Kidney tubule cell (primary cell): ENCODE measurements at regions not wholly inside any gene's neighbourhood (a gene's known extent, or its start where the extent isn't known, plus 50 kb on each side); places are given as distances from the start of the nearest gene placed in this dataset.
"Not testable (repeated sequence)": the region's sequence is repeated elsewhere in the genome, so short reads cannot be mapped to it uniquely, and the experiment has no call there.

Experiments
- DNase-seq: peaks from one replicate; pipeline ENCODE4 v3.0.0-alpha.2; 2018; ENCODE audit warnings: low spot score

GRCh38 chr10:121690152-121690848 lies 92.1 kb upstream of the FGFR2 start:
- DNase-seq = peak; percentile 57

DNA sequence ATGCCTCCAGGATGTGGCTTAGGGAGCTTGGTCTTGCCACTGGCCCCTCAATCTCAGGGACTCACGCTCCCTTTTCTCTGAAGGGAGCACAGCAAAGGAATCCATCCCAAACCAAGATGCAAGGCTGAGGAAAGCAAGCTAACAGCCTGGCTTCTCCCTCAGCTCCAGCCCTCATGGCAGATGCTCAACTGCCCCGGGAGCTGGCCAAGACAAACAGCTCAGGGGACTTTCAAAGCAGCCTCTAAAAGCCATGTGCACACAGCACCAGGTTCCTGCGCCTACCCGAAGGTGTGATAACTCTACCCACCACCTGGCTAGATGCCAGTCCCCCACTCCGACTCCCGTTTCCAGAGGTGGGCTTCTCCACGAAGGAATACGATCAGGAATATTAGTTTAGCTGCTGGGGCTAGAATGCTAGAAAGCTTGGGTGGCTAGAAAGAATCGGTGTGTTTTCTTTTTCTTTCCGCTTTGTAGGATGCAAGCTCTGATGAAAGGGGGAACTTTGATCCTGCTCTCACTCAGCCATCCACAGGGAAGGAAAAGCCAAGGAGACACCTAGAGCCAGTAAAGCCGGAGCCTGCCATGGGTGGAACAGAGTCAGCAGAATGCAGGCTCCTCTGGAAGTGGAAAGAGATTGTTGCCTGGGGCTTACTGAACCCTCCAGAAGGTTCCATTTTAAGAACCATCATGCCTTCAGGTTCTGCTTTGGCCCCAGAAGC lies 89.0 kb upstream of the FGFR2 start:
- no peak for DNase-seq

DNA sequence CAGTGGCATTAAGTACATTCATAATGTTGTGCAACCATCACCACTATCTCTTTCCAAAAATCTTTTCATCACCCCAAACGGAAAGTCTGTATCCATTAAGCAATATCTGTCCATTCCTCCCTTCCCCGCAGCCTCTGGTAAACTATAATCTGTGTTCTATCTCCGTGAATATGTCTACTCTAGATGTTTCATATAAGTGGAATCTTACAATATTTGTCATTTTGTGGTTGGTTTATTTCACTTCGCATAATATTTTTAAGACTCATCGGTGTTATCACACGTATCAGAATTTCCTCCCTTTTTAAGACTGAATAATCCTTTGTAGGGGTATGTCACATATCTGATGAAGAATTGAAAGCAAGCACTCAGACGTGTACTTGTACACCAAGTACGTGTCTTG lies 86.0 kb upstream of the FGFR2 start:
- DNase-seq = no peak

DNA sequence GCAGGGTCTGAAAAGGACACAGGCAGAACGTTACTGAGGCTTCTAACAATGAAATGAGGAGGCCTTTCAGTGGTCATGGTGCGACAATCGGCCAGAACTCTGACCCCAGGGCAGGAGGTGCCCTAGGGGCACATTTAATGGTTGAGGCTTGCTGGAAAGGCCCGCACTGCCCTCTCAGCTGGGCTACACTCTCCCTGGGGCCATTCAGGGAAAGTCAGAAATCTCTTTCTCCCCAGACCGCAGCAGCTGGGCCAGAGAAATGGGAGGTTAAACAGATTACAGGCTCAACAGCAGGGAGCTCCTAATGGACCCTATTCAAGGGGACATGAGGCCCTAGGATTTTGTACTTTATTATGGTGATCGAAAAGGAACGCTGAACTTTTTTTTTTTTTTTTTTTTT lies 85.6 kb upstream of the FGFR2 start:
- DNase-seq = no peak

GRCh38 chr10:121683366-121683765 lies 85.1 kb upstream of the FGFR2 start:
- no peak for DNase-seq

GRCh38 chr10:121681997-121682687 lies 83.9 kb upstream of the FGFR2 start:
- no peak for DNase-seq

DNA sequence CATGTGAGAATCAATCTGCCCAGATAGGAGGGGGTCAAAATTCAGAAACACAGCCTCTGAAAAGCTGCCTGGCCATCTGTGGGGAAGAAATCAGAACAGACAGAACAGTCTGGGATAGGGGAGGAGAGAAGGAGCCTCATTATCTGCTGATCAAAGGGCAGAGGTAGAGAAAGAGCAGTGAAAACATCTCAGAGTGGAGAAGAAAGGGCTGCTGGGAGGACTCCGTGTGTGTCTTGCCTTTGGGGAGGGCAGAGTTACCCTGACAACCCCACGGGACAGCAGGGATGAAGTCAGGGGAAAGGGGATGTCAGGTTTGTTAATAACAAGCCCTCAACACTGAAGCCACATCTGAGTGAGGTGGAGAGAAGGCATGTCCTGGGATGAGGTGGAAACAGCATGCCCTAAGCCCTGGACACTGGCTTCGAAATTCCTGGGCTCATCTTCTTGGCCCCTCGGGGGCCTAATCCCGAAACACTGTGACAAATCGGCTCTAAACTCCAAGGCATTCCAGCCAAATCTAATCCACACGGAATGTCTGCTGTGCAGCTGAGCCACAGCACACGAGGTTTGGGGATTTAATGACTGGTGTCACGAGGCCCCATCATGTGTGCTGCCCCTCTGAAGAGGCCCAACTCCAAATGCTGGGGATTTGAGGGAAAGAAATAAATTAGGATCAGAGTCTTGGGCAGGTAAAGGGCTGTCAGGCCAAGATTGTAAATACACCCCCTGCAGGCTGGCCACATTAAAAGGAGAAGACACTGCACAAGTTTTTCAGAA lies 82.8 kb upstream of the FGFR2 start:
- DNase-seq = no peak

- no peak for DNase-seq
Measured at GRCh38 chr10:121679916-121680315, 81.7 kb upstream of the FGFR2 start.

GRCh38 chr10:121678631-121679174 lies 80.5 kb upstream of the FGFR2 start:
- no peak for DNase-seq

- DNase-seq = no peak
Measured at GRCh38 chr10:121677880-121678279, 79.6 kb upstream of the FGFR2 start.

- peak; percentile 57 for DNase-seq
Measured at GRCh38 chr10:121675344-121675743, 77.1 kb upstream of the FGFR2 start.

DNA sequence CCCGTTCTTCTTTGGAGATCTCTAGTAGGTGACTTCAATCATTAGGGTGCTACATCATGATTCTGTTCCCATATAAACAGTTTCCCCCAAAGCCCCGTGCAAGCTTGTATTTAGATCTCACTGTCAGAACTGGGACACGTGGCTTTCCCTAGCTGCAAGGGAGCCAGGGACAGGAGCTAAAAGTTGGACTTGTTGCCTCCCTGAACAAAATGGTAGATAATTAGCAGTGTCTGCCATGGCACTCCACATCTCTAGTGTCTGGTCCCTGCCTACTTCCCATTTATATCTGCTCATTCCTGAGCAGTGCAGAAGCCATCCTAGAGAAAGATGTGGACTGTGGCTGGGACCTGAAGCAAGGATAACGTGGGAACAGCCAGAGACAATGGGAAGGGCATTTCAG lies 76.6 kb upstream of the FGFR2 start:
- no peak for DNase-seq

- no peak for DNase-seq
Measured at GRCh38 chr10:121672733-121673132, 74.5 kb upstream of the FGFR2 start.

GRCh38 chr10:121669840-121670239 lies 71.6 kb upstream of the FGFR2 start:
- DNase-seq = not testable (repeated sequence)

GRCh38 chr10:121669028-121669374 lies 70.8 kb upstream of the FGFR2 start:
- no peak for DNase-seq

DNA sequence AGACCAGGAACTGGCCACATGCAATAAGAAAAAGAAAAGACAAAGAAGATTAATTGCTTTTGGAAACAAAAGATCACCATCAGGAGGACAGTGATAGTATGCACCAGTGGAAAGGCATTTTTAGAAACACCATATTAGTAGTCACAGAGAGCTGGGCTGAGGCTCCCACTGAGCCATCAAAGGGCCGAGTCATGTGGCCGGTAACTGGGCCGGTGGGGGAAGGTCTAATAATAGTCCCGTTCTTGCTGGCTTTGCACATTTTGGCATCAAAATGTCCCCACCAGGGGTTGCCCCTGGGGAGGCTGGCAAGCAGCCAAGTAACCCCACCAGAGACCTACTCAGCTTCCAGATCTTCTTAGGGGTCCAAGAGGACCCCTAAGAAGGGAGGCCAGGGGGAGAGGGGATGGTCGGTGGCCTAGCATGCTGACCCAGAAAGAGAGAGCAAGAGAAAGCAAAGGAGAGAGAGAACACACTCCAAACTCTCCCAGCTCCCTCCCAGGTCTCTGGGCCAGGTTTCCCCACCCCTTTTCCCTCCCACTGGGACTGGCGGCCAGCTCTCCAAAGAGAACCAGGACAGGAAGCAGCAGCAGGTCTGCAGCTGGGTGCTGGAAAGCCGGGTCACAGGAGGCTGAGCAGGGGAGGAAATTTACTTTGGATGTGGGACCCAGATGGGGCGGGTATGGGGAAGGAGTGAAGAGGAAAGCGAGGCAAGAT lies 70.2 kb upstream of the FGFR2 start:
- peak; percentile 32 for DNase-seq

GRCh38 chr10:121667948-121668313 lies 69.7 kb upstream of the FGFR2 start:
- no peak for DNase-seq

- no peak for DNase-seq
Measured at GRCh38 chr10:121665809-121666208, 67.6 kb upstream of the FGFR2 start.

DNA sequence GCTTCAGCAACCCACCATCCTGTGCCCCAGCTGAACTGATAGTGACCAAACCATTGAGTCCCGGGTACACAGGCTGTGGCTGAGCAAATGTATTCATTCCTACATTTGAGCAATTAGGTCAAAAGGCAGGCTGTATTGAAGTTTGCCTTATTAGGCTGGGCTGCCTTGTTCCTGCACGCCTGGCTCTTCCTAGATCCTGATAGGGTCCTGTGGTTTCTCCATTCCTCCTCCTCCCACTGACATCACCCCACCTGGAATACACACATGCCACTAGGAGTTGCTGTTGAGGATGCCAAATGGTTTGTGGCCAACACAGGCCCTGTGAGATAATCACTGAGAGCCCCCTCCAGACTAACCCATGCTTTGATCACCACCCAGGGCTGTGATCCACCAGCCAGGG lies 66.4 kb upstream of the FGFR2 start:
- no peak for DNase-seq

DNA sequence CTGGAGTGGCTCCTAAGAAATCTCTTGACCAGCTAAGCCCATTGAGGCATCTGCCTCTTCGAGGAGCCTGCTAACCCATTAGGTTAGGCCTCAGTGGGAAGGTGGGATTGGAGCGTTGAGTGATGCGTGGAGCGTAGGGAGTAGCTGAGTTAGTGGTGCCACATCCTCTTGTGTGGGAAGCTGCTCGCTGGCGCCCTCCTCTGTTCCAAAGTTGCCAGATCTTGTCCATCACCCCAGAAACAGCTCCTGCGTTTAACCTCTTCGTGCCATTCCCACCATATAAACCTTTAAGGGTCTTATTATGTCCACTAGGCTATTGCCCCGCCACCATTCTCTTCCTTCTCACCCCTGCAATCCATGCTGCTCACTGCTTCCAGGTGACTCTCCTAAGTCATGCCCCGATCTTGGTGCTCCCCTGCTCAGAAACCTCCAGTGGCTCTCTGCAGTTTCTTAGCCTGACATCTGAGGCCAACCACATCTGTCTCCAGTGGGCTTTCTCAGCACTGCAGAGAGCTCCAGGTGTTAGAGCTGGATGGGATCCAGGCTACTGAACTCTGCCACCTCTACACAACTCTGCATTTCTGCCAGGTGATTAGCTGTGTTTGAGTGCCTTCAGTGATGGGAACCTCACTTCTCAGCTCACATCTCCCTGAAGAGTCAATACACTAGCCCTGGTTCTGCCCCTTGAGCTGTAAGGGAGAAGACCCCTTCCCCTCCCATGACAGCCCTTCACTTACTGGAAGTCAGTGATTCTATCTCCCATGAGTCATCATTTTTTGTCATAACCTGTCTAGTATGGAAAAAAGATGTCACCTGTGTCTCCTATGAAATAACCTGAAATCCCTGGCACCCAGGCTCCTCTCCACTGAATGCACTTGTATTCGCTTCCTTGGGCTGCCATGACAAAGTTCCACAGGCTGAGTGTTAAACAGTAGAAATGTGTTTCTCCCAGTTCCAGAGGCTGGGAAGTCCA lies 65.0 kb upstream of the FGFR2 start:
- DNase-seq = peak; percentile 4
